ENCODE measurements at regions not wholly inside any gene's neighbourhood (a gene's known extent, or its start where the extent isn't known, plus 50 kb on each side); places are given as distances from the start of the nearest gene placed in this dataset.

- DNase-seq (ENCODE audit: low spot score) (no peak), ATAC-seq (ENCODE audit: low read depth) (no peak)
- Histone ChIP-seq H3K4me3 (ENCODE audit: severe bottlenecking) (no peak overlapping the region), H3K9me3 (ENCODE audit: severe bottlenecking) (no peaks in the 10 kb centered on the region), H3K27me3 (ENCODE audit: insufficient read depth, poor library complexity, severe bottlenecking) (no peaks in the 10 kb centered on the region), H3K4me1 (ENCODE audit: insufficient read depth, poor library complexity, severe bottlenecking) (no peaks in the 10 kb centered on the region), H3K27ac (ENCODE audit: poor library complexity, severe bottlenecking) (no peak overlapping the region), H3K36me3 (ENCODE audit: low read depth) (no peaks in the 10 kb centered on the region)
- no peak for TF ChIP-seq CTCF (IDR thresholded peaks at IDR 0.05; ENCODE audit: poor library complexity, severe bottlenecking)
Observed at GRCh38 chr4:163077680-163078079, 89.0 kb downstream of the NAF1 start.

- DNase-seq (ENCODE audit: low spot score) (no peak), ATAC-seq (ENCODE audit: low read depth) (peak; percentile 85)
- TF ChIP-seq CTCF (IDR thresholded peaks at IDR 0.05; ENCODE audit: poor library complexity, severe bottlenecking): no peak
- no peaks in the 10 kb centered on the region for H3K27me3 ChIP-seq (ENCODE audit: insufficient read depth, poor library complexity, severe bottlenecking)
- no peaks in the 10 kb centered on the region for H3K36me3 ChIP-seq (ENCODE audit: low read depth)
- no peak overlapping the region for H3K4me3 ChIP-seq (ENCODE audit: severe bottlenecking)
- H3K4me1 ChIP-seq (ENCODE audit: insufficient read depth, poor library complexity, severe bottlenecking): peaks cover 3% of the 10 kb centered on the region
- no peaks in the 10 kb centered on the region for H3K9me3 ChIP-seq (ENCODE audit: severe bottlenecking)
- no peak overlapping the region for H3K27ac ChIP-seq (ENCODE audit: poor library complexity, severe bottlenecking)
Observed at GRCh38 chr4:163072222-163072621, 94.5 kb downstream of the NAF1 start.

- Histone ChIP-seq H3K27me3 (ENCODE audit: insufficient read depth, poor library complexity, severe bottlenecking) (no peaks in the 10 kb centered on the region), H3K4me3 (ENCODE audit: severe bottlenecking) (no peak overlapping the region), H3K27ac (ENCODE audit: poor library complexity, severe bottlenecking) (no peak overlapping the region), H3K36me3 (ENCODE audit: low read depth) (no peaks in the 10 kb centered on the region), H3K4me1 (ENCODE audit: insufficient read depth, poor library complexity, severe bottlenecking) (peaks cover 3% of the 10 kb centered on the region), H3K9me3 (ENCODE audit: severe bottlenecking) (no peaks in the 10 kb centered on the region)
- no peak for DNase-seq (ENCODE audit: low spot score)
- no peak for TF ChIP-seq CTCF (IDR thresholded peaks at IDR 0.05; ENCODE audit: poor library complexity, severe bottlenecking)
- no peak for ATAC-seq (ENCODE audit: low read depth)
Observed at GRCh38 chr4:163071308-163071707, 95.4 kb downstream of the NAF1 start.

GRCh38 chr4:163070023-163070422, 96.7 kb downstream of the NAF1 start:
- ATAC-seq (ENCODE audit: low read depth) (no peak), DNase-seq (ENCODE audit: low spot score) (no peak)
- Histone ChIP-seq H3K9me3 (ENCODE audit: severe bottlenecking) (no peaks in the 10 kb centered on the region), H3K4me3 (ENCODE audit: severe bottlenecking) (no peak overlapping the region), H3K27me3 (ENCODE audit: insufficient read depth, poor library complexity, severe bottlenecking) (no peaks in the 10 kb centered on the region), H3K4me1 (ENCODE audit: insufficient read depth, poor library complexity, severe bottlenecking) (peaks cover 3% of the 10 kb centered on the region), H3K36me3 (ENCODE audit: low read depth) (no peaks in the 10 kb centered on the region), H3K27ac (ENCODE audit: poor library complexity, severe bottlenecking) (no peak overlapping the region)
- no peak for TF ChIP-seq CTCF (IDR thresholded peaks at IDR 0.05; ENCODE audit: poor library complexity, severe bottlenecking)

- ATAC-seq (ENCODE audit: low read depth) (peak; percentile 69), DNase-seq (ENCODE audit: low spot score) (no peak)
- H3K27ac ChIP-seq (ENCODE audit: poor library complexity, severe bottlenecking): no peak overlapping the region
Observed at GRCh38 chr4:163063891-163064290, 102.8 kb downstream of the NAF1 start.

More at GRCh38 chr4:163063891-163064290, 102.8 kb downstream of the NAF1 start:
- no peak overlapping the region for H3K4me3 ChIP-seq (ENCODE audit: severe bottlenecking)
- no peak for TF ChIP-seq CTCF (IDR thresholded peaks at IDR 0.05; ENCODE audit: poor library complexity, severe bottlenecking)
- H3K27me3 ChIP-seq (ENCODE audit: insufficient read depth, poor library complexity, severe bottlenecking): no peaks in the 10 kb centered on the region
- no peaks in the 10 kb centered on the region for H3K36me3 ChIP-seq (ENCODE audit: low read depth)
- no peaks in the 10 kb centered on the region for H3K9me3 ChIP-seq (ENCODE audit: severe bottlenecking)
- H3K4me1 ChIP-seq (ENCODE audit: insufficient read depth, poor library complexity, severe bottlenecking): no peaks in the 10 kb centered on the region

All from RWPE2 (cell line).